Activated T-cell treated with anti-CD3 and anti-CD28 coated beads, Interleukin-2, amount 50 U/mL, for 4 hours (primary cell): ENCODE measurements at regions not wholly inside any gene's neighbourhood (a gene's known extent, or its start where the extent isn't known, plus 50 kb on each side); places are given as distances from the start of the nearest gene placed in this dataset.
A peak's percentile ranks its signal among the peaks of the same experiment; 100 is the strongest.
"Not testable (repeated sequence)": the region's sequence is repeated elsewhere in the genome, so short reads cannot be mapped to it uniquely, and the experiment has no call there.

Source experiments
- ATAC-seq, 2 donors: fragments of 200-7000 bp; cut with Tn5 transposase; one replicate each; pipeline ENCODE4 v1.10.0; 2021
- DNase-seq: peaks from one replicate; pipeline ENCODE4 v3.0.0-alpha.2; 2020
- H3K27me3 Mint-ChIP-seq: one replicate; pipeline ENCODE4 v1.8.0; 2021; ENCODE audit warnings: low read depth, mixed read lengths
- H3K36me3 Mint-ChIP-seq: one replicate; pipeline ENCODE4 v1.8.0; 2022; ENCODE audit warnings: mixed read lengths; ENCODE audit not compliant: insufficient read depth
- H3K4me1 Mint-ChIP-seq: one replicate; pipeline ENCODE4 v1.8.0; 2021; ENCODE audit warnings: low read depth, mixed read lengths
- H3K4me3 Mint-ChIP-seq: one replicate; pipeline ENCODE4 v1.8.0; 2021; ENCODE audit warnings: mild to moderate bottlenecking, moderate library complexity, mixed read lengths
- H3K9me3 Mint-ChIP-seq: one replicate; pipeline ENCODE4 v1.8.0; 2021; ENCODE audit warnings: mixed read lengths

DNA sequence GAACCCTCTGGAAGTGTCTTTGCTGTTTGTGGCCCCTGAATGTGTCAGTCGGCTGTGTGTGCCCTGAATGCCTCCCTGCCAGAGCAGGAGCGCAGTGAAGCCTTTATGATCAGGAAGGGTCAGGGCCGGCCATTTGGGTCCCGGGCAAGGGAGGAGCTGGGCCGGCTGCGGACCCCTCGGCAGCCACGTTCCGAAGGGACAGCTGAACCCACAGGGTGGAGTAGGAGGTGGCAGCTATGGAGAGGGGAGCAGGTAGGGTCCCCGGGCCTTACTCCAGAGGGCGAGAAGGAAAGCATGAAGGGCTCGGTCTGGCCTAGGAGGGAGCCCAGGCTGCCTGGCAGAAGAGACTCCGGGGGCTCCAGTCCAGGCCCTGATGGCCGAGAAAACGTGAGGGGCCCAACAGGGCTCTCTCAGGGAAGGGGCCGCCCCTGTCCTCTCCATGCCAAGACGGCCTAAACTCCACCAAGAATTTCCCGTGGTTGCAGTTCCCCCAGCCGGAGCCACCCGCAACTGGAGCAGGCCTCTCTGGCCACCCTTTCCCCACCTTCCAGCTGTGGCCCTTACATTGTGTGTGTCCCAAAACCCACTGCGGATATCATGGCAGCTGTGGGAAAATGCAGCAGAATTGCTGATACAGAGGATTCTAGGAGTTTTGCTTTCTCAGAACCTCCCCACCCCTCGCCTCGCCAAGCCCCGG is 182.2 kb upstream of the STK26 start:
- H3K4me3 Mint-ChIP-seq, result no peak overlapping the region
- peak in 1 of 2 donors; percentile 21 for ATAC-seq
- no peaks in the 10 kb centered on the region for H3K4me1 Mint-ChIP-seq
- H3K36me3 Mint-ChIP-seq, result no peaks in the 10 kb centered on the region
- DNase-seq, result no peak
- H3K27me3 Mint-ChIP-seq, result no peaks in the 10 kb centered on the region
- no peaks in the 10 kb centered on the region for H3K9me3 Mint-ChIP-seq

DNA sequence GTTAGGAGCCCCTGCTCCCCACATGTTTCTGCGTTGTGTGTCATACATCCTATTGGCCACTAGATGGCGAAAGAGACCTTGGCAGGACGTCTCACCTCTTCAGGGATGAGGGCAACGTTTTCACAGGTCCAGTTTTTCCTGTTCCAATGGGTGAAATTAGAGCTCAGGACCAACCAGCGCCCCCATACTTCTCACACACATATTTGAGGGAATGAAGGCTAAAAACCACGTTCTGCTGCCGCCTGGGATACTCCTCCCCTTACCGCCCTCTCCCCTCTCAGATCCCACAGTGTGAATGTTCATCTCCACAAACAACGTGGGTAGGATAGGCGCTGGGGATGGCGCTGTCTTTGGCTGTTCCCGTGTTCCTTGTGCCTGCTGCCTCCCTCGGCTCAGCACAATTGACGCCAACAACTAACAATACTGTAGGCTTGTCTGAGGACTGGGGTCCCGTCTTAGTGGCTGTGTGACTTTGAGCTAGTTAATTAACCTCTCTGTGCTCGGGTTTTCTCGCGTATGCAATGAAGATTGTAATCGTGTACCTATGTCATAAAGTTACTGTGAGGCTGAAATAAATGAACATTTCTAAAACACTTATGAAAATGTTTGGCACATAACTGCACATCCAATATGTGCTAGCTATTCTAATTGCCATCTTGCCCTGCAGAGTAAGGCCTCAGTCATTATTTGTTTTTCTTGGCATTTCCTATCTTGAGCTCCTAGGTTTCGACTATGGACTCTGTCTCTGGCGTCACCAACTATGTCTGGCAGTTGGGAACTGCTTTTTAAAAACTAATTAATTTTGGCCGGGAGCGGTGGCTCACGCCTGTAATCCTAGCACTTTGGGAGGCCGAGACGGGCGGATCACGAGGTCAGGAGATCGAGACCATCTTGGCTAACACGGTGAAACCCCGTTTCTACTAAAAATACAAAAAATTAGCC is 181.3 kb upstream of the STK26 start:
- ATAC-seq (peak; percentile 73 to 86), DNase-seq (peak; percentile 21)
- H3K27me3 Mint-ChIP-seq, result no peaks in the 10 kb centered on the region
- no peaks in the 10 kb centered on the region for H3K36me3 Mint-ChIP-seq
- H3K9me3 Mint-ChIP-seq, result no peaks in the 10 kb centered on the region
- H3K4me3 Mint-ChIP-seq, result no peak overlapping the region
- no peaks in the 10 kb centered on the region for H3K4me1 Mint-ChIP-seq

DNA sequence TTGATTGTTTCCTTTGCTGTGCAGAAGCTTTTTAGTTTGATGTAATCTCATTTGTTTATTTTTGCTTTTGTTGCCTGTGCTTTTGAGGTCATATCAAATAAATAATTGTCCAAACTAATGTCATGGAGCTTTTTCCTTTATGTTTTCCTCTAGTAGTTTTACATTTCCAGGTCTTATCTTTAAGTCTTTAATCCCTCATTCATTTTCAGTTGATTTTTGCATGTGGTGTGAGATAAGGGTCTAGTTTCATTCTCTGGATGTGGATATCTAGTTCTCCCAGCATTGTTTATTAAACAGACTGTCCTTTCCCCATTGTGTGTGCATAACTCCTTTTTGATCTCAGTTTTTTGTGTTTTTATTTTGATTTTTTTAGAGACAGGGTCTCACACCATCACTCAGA is 179.1 kb upstream of the STK26 start:
- Mint-ChIP-seq H3K36me3 (no peaks in the 10 kb centered on the region), H3K4me3 (no peak overlapping the region), H3K27me3 (no peaks in the 10 kb centered on the region), H3K9me3 (no peaks in the 10 kb centered on the region), H3K4me1 (no peaks in the 10 kb centered on the region)
- ATAC-seq (no peak), DNase-seq (no peak)

DNA sequence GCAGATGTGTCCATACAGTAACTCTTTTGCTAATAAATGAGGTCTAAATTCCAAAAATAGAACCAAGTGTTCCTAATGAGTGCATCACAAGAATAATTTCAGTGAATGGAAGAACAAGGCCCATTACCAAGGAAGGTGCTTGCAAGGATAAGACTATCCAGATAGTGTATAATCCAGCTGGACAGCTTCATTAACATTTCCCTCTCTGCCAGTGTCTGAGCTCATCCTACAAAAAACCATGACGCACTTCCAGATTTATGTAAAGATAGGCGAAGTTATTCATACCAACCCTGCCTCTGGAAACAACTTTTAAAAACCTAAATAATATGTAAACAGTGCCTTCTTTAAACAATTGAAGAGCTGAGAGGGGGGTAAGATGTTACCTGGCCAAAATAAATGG is 177.9 kb upstream of the STK26 start:
- no peaks in the 10 kb centered on the region for H3K27me3 Mint-ChIP-seq
- no peaks in the 10 kb centered on the region for H3K4me1 Mint-ChIP-seq
- no peak for DNase-seq
- H3K9me3 Mint-ChIP-seq, result no peaks in the 10 kb centered on the region
- H3K36me3 Mint-ChIP-seq, result no peaks in the 10 kb centered on the region
- no peak overlapping the region for H3K4me3 Mint-ChIP-seq
- no peak for ATAC-seq

DNA sequence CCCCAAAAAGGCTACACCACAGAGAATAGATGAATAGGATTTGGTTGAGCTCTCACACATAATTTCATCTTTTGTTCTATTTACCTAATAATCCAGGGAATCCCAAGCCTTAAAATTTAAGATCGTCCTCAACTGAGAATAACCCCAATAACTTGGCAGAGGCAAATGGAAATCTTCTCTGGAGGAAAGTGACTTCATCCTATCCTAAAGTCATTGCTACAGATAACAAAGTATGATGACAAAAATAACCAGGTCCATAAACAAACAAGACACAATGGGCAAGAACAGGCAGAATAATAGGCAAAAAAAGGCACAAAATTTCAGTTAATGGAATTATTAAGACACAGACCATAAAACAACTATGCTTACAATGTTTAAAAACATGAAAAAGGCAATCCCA is 177.3 kb upstream of the STK26 start:
- no peaks in the 10 kb centered on the region for H3K36me3 Mint-ChIP-seq
- ATAC-seq (no peak), DNase-seq (no peak)
- no peaks in the 10 kb centered on the region for H3K4me1 Mint-ChIP-seq
- H3K27me3 Mint-ChIP-seq, result no peaks in the 10 kb centered on the region
- no peak overlapping the region for H3K4me3 Mint-ChIP-seq
- H3K9me3 Mint-ChIP-seq, result no peaks in the 10 kb centered on the region

DNA sequence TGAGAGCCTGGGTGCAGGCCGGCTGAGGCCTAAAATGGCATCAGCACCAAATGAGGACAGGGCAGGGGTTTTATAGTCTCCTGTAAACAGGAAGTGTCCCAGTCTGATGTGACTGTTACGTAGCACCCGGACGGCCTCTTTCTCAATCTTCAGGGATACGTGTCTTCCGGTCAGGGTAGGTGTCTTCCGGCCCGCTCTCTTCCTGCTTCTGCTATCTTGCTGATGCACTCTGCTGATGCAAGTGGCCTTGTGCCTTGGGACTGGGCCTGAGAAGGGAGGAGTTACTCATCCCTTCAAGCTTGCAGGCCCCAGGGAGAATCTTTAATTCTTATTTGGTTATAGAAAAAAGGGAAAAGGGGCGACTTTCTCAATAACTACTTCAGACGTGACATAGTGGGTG is 172.1 kb upstream of the STK26 start:
- DNase-seq, H3K27me3 Mint-ChIP-seq, H3K9me3 Mint-ChIP-seq, H3K4me1 Mint-ChIP-seq, ATAC-seq, H3K36me3 Mint-ChIP-seq, H3K4me3 Mint-ChIP-seq: not testable (repeated sequence)

DNA sequence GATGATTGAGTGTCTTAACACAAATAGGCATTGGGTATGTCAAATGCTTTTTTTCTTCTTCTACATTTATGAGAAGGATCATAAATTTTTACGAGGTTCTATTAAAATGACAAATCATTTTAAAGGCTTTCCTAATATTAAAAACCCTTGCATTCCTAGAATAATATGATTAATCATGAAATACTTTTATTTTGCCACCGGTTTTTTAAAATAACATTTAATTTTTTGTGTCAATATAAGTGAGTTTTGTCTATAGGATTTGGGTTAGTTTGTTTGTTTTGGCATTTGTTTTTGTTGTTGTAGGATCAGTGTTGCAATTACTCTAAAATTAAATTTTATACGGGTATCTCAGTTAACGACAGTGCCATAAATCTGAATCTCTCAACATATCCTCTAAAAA is 169.7 kb upstream of the STK26 start:
- Mint-ChIP-seq H3K9me3 (no peaks in the 10 kb centered on the region), H3K27me3 (no peaks in the 10 kb centered on the region), H3K36me3 (no peaks in the 10 kb centered on the region), H3K4me3 (no peak overlapping the region), H3K4me1 (no peaks in the 10 kb centered on the region)
- ATAC-seq (no peak), DNase-seq (no peak)

DNA sequence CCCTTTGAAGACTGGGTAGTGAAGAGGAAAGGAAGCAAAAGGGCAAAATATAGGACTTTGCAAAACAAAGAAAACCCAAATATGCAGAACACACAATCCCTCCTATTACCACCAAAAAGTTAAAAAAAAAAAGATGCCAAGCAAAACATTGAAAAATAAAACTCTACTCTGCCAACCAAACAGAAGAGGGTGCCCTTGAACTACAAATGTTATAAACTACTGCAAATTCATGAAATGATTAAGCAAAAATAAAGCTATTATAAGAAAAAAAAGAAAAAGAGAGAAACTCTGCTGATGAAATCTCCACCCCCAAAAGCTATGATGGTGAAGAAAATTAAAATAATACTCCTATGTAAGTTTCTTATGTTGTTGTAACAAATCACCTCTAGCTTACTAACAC is 168.5 kb upstream of the STK26 start:
- Mint-ChIP-seq H3K4me3 (no peak overlapping the region), H3K36me3 (no peaks in the 10 kb centered on the region), H3K4me1 (no peaks in the 10 kb centered on the region), H3K27me3 (no peaks in the 10 kb centered on the region), H3K9me3 (no peaks in the 10 kb centered on the region)
- no peak for DNase-seq
- ATAC-seq, result no peak

DNA sequence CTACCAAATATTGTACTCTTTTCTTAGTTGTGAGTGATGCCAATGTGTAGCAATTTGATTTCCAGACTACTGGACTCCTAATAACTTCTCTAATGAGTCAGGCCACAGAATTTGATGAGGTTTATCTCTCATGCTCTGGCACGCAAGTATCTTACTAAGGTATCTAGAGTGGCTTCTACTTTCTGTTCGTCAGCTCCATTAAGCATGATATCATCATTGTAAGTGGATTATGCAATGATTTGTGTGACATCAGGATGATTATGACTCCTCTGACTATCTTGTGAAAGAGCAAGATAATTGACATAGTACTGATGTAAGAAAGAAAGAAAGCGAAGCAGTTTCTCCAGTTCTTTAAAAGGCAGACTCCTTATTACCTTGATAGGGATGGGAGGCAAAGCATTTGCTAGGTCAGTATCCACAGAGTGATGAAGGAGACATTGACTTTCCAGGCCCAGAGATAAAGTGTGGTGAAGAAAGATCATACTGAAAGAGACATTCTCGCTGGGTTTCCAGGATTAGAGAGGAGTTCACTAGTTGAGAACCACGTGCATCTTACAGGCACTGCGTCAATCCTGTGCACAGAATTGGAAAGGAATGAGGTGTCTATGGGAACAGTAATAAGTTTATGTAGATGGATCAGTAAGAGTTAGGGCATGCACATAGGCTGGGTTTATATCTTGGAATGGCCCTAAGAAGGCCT is 161.9 kb upstream of the STK26 start:
- Mint-ChIP-seq H3K36me3 (no peaks in the 10 kb centered on the region), H3K27me3 (no peaks in the 10 kb centered on the region), H3K4me3 (no peak overlapping the region), H3K9me3 (no peaks in the 10 kb centered on the region), H3K4me1 (no peaks in the 10 kb centered on the region)
- DNase-seq, result no peak
- ATAC-seq, result no peak

DNA sequence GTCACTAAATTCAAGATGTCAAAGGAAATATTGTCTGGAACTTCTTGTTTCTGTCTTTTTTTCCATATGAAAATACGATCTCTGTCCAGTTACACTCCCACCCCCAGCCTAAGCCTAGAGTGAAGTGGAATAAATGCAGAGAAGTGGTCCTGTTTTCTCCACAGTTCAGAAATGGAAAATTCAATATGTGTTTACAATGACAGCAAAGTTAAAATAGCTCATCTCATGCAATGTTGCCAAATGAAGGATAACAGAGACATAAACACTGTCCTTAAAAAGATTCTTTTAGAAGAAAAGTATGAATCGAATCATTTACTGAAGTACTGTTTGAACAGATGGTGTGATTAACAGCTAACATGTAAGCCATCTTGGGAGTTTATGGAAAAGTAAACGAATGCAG is 160.8 kb upstream of the STK26 start:
- Mint-ChIP-seq H3K36me3 (no peaks in the 10 kb centered on the region), H3K9me3 (no peaks in the 10 kb centered on the region), H3K4me3 (no peak overlapping the region), H3K27me3 (no peaks in the 10 kb centered on the region), H3K4me1 (no peaks in the 10 kb centered on the region)
- ATAC-seq (no peak), DNase-seq (no peak)

DNA sequence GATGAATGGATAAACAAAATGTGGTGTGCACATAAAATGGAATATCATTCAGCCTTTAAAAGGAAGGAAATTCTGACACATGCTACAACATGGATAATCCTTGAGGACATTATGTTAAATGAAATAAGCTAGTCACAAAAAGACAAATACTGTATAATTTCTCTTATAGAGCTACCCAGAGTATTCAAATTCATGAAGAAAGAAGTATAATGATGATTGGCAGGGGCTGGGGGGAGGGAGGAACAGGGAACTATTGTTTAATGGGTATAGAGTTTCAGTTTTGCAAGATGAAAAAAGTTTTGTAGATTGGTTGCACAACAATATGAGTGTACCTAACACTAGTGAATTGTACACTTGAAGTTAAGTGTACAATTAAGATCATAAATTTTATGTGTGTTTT is 153.9 kb upstream of the STK26 start:
- no peaks in the 10 kb centered on the region for H3K36me3 Mint-ChIP-seq

DNA sequence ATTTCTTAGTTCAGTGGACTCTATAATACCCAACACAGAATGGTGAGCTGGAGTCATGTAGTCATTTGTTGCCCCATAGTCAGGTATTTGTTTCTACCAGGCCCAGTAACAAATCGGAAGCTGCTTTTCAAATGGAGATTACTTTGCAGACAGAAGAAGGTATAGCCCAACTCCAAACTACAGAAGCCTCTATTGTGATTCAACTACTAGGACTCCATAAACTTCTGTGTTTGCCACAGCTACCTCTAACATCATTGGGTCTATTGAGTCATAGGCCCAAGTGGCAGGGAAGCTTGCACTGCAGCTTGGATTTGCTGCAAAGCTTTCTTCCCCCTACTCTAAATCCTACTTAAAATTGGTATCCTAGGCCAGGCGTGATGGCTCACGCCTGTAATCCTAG is 148.8 kb upstream of the STK26 start:
- Mint-ChIP-seq H3K9me3 (no peaks in the 10 kb centered on the region), H3K36me3 (no peaks in the 10 kb centered on the region), H3K4me3 (no peak overlapping the region), H3K4me1 (no peaks in the 10 kb centered on the region), H3K27me3 (no peaks in the 10 kb centered on the region)
- DNase-seq (no peak), ATAC-seq (no peak)

More for the DNA sequence above, 153.9 kb upstream of the STK26 start:
- no peaks in the 10 kb centered on the region for H3K4me1 Mint-ChIP-seq
- no peaks in the 10 kb centered on the region for H3K9me3 Mint-ChIP-seq
- DNase-seq, result no peak
- no peak for ATAC-seq
- no peaks in the 10 kb centered on the region for H3K27me3 Mint-ChIP-seq
- H3K4me3 Mint-ChIP-seq, result no peak overlapping the region

DNA sequence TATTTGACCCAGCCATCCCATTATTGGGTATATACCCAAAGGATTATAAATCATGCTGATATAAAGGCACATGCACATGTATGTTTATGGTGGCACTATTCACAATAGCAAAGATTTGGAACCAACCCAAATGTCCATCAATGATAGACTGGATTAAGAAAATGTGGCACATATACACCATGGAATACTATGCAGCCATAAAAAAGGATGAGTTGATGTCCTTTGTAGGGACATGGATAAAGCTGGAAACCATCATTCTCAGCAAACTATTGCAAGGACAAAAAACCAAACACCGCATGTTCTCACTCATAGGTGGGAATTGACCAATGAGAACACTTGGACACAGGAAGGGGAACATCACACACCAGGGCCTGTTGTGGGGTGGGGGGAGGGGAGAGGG is 147.3 kb upstream of the STK26 start:
- DNase-seq, ATAC-seq, H3K4me1 Mint-ChIP-seq, H3K9me3 Mint-ChIP-seq, H3K36me3 Mint-ChIP-seq, H3K4me3 Mint-ChIP-seq, H3K27me3 Mint-ChIP-seq: not testable (repeated sequence)

DNA sequence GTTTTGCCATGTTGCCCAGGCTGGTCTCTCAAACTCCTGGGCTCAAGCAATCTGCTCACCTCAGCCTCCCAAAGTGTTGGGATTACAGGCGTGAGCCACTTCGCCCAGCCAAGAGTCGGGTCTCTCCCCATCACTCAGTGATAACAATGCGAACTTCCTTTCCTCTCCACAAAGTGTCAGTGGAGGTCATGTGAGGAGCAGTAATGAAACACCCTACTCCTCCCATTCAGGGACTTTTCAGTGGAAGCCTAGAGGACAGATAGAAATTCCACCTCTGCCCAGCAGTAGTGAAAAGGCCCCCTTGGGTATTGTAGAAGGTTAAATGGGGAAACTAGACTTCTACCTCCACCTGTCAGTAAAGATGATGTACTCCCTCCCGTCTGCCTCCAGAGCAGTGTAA is 141.9 kb upstream of the STK26 start:
- H3K36me3 Mint-ChIP-seq, result no peaks in the 10 kb centered on the region
- DNase-seq (no peak), ATAC-seq (no peak)
- H3K27me3 Mint-ChIP-seq, result no peaks in the 10 kb centered on the region
- no peak overlapping the region for H3K4me3 Mint-ChIP-seq
- H3K4me1 Mint-ChIP-seq, result no peaks in the 10 kb centered on the region
- no peaks in the 10 kb centered on the region for H3K9me3 Mint-ChIP-seq

DNA sequence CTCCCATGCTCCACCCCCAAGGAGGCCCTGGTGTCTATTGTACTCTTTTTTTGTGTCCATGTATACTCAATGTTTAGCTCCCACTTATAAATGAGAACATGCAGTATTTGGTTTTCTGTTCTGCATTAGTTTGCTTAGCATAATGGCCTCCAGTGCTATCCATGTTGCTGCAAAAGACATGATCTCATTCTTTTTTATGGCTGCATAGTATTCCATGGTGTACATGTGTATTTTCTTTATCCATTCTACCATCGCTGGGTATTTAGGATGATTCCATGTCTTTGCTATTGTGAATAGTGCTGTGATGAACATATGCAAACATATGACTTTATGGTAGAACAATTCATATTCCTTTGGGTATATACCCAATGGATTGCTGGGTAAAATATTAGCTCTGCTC is 138.1 kb upstream of the STK26 start:
- not testable (repeated sequence) for DNase-seq, H3K4me3 Mint-ChIP-seq, H3K9me3 Mint-ChIP-seq, H3K27me3 Mint-ChIP-seq, H3K36me3 Mint-ChIP-seq, H3K4me1 Mint-ChIP-seq, ATAC-seq
